Mammary epithelial cell (primary cell): ENCODE measurements at regions not wholly inside any gene's neighbourhood (a gene's known extent, or its start where the extent isn't known, plus 50 kb on each side); places are given as distances from the start of the nearest gene placed in this dataset.

Experiments used
- CTCF ChIP-seq, 2 donors: IDR thresholded peaks in 1 of 2; conservative IDR thresholded peaks in 1 of 2; 2 replicates each; pipeline ENCODE4 v1.5.1; 2011 to 2012; ENCODE audit warnings: inconsistent platforms in 2 of 2, low read length in 2 of 2, mild to moderate bottlenecking in 2 of 2, control low read depth in 1 of 2, low read depth in 1 of 2; ENCODE audit not compliant: insufficient read depth in 1 of 2; ENCODE audit errors: extremely low read depth in 1 of 2
- EZH2 ChIP-seq: IDR thresholded peaks from 2 replicates; pipeline ENCODE4 v1.6.1; 2012; ENCODE audit warnings: low read length, inconsistent platforms, borderline replicate concordance

- no peak for TF ChIP-seq CTCF (conservative IDR thresholded peaks at IDR 0.05 in 1 of 2, IDR thresholded peaks at IDR 0.05 in 1 of 2; ENCODE audit: extremely low read depth in 1 of 2, insufficient read depth in 1 of 2, low read depth in 1 of 2, low read length in 2 of 2)
- no peak for TF ChIP-seq EZH2
Measured at GRCh38 chr20:21577551-21577950, 63.7 kb upstream of the NKX2-2 start.
